GM12892 (cell line): ENCODE measurements at regions not wholly inside any gene's neighbourhood (a gene's known extent, or its start where the extent isn't known, plus 50 kb on each side); places are given as distances from the start of the nearest gene placed in this dataset.

Experiments
- POLR2A ChIP-seq: IDR thresholded peaks from 2 replicates; pipeline ENCODE4 v1.6.1; 2011; ENCODE audit warnings: low read depth, low read length, control low read depth
- POLR2AphosphoS5 ChIP-seq: IDR thresholded peaks from 2 replicates; pipeline ENCODE4 v1.6.1; 2011; ENCODE audit warnings: low read depth, low read length, control low read depth

- TF ChIP-seq POLR2A (no peak), POLR2AphosphoS5 (no peak)
Measured at GRCh38 chr13:64755961-64756360, 2474.2 kb downstream of the PCDH9 start.
